ENCODE measurements at regions not wholly inside any gene's neighbourhood (a gene's known extent, or its start where the extent isn't known, plus 50 kb on each side); places are given as distances from the start of the nearest gene placed in this dataset.

GRCh38 chr4:60885011-60885410 is 315.1 kb upstream of the ADGRL3 start:
- no peak overlapping the region for H3K4me2 ChIP-seq (ENCODE audit: insufficient read depth, low read length)
- no peak overlapping the region for H2AFZ ChIP-seq (ENCODE audit: low read length)

GRCh38 chr4:60890743-60891142 is 309.4 kb upstream of the ADGRL3 start:
- no peak for TF ChIP-seq CTCF (IDR thresholded peaks at IDR 0.05; ENCODE audit: extremely low read depth, low read depth, low read length)
- H3K27me3 ChIP-seq (ENCODE audit: insufficient read depth, low read length) = no peaks in the 10 kb centered on the region
- no peak overlapping the region for H2AFZ ChIP-seq (ENCODE audit: low read length)
- H3K4me3 ChIP-seq (ENCODE audit: insufficient read depth, low read length) = no peak overlapping the region
- no peak overlapping the region for H3K4me2 ChIP-seq (ENCODE audit: insufficient read depth, low read length)
- H3K9me3 ChIP-seq (ENCODE audit: low read depth, low read length) = no peaks in the 10 kb centered on the region
- H3K27ac ChIP-seq (ENCODE audit: low read depth, low read length) = no peak overlapping the region
- no peaks in the 10 kb centered on the region for H3K36me3 ChIP-seq (ENCODE audit: insufficient read depth, low read length)
- H4K20me1 ChIP-seq (ENCODE audit: insufficient read depth, low read length) = no peaks in the 10 kb centered on the region
- no peak for DNase-seq (ENCODE audit: insufficient read length, low spot score, missing footprints)
- no peaks in the 10 kb centered on the region for H3K4me1 ChIP-seq (ENCODE audit: insufficient read depth, low read length)
- no peaks in the 10 kb centered on the region for H3K79me2 ChIP-seq (ENCODE audit: insufficient read depth, low read length)

More at GRCh38 chr4:60885011-60885410, 315.1 kb upstream of the ADGRL3 start:
- H3K9me3 ChIP-seq (ENCODE audit: low read depth, low read length) = no peaks in the 10 kb centered on the region
- DNase-seq (ENCODE audit: insufficient read length, low spot score, missing footprints) = no peak
- H3K27ac ChIP-seq (ENCODE audit: low read depth, low read length) = no peak overlapping the region
- H3K4me3 ChIP-seq (ENCODE audit: insufficient read depth, low read length) = no peak overlapping the region
- TF ChIP-seq CTCF (IDR thresholded peaks at IDR 0.05; ENCODE audit: extremely low read depth, low read depth, low read length) = no peak
- H3K79me2 ChIP-seq (ENCODE audit: insufficient read depth, low read length) = no peaks in the 10 kb centered on the region
- H4K20me1 ChIP-seq (ENCODE audit: insufficient read depth, low read length) = no peaks in the 10 kb centered on the region
- H3K36me3 ChIP-seq (ENCODE audit: insufficient read depth, low read length) = no peaks in the 10 kb centered on the region
- no peaks in the 10 kb centered on the region for H3K4me1 ChIP-seq (ENCODE audit: insufficient read depth, low read length)
- no peaks in the 10 kb centered on the region for H3K27me3 ChIP-seq (ENCODE audit: insufficient read depth, low read length)

GRCh38 chr4:60891947-60892346 is 308.2 kb upstream of the ADGRL3 start:
- H3K4me1 ChIP-seq (ENCODE audit: insufficient read depth, low read length) = no peaks in the 10 kb centered on the region
- no peaks in the 10 kb centered on the region for H3K36me3 ChIP-seq (ENCODE audit: insufficient read depth, low read length)
- H4K20me1 ChIP-seq (ENCODE audit: insufficient read depth, low read length) = no peaks in the 10 kb centered on the region
- H3K9me3 ChIP-seq (ENCODE audit: low read depth, low read length) = no peaks in the 10 kb centered on the region
- H3K27ac ChIP-seq (ENCODE audit: low read depth, low read length) = no peak overlapping the region
- no peaks in the 10 kb centered on the region for H3K27me3 ChIP-seq (ENCODE audit: insufficient read depth, low read length)
- no peak overlapping the region for H3K4me2 ChIP-seq (ENCODE audit: insufficient read depth, low read length)
- TF ChIP-seq CTCF (IDR thresholded peaks at IDR 0.05; ENCODE audit: extremely low read depth, low read depth, low read length) = no peak
- no peak for DNase-seq (ENCODE audit: insufficient read length, low spot score, missing footprints)
- no peak overlapping the region for H3K4me3 ChIP-seq (ENCODE audit: insufficient read depth, low read length)
- H3K79me2 ChIP-seq (ENCODE audit: insufficient read depth, low read length) = no peaks in the 10 kb centered on the region
- no peak overlapping the region for H2AFZ ChIP-seq (ENCODE audit: low read length)

GRCh38 chr4:60897415-60897814 is 302.7 kb upstream of the ADGRL3 start:
- Histone ChIP-seq H3K27me3 (ENCODE audit: insufficient read depth, low read length) (no peaks in the 10 kb centered on the region), H3K27ac (ENCODE audit: low read depth, low read length) (no peak overlapping the region), H3K4me3 (ENCODE audit: insufficient read depth, low read length) (no peak overlapping the region), H4K20me1 (ENCODE audit: insufficient read depth, low read length) (no peaks in the 10 kb centered on the region), H2AFZ (ENCODE audit: low read length) (no peak overlapping the region), H3K4me1 (ENCODE audit: insufficient read depth, low read length) (no peaks in the 10 kb centered on the region), H3K9me3 (ENCODE audit: low read depth, low read length) (no peaks in the 10 kb centered on the region), H3K79me2 (ENCODE audit: insufficient read depth, low read length) (no peaks in the 10 kb centered on the region), H3K4me2 (ENCODE audit: insufficient read depth, low read length) (no peak overlapping the region), H3K36me3 (ENCODE audit: insufficient read depth, low read length) (no peaks in the 10 kb centered on the region)
- TF ChIP-seq CTCF (IDR thresholded peaks at IDR 0.05; ENCODE audit: extremely low read depth, low read depth, low read length) = no peak
- no peak for DNase-seq (ENCODE audit: insufficient read length, low spot score, missing footprints)

All from osteoblast (primary cell).